GM18511 (cell line): ENCODE measurements at regions not wholly inside any gene's neighbourhood (a gene's known extent, or its start where the extent isn't known, plus 50 kb on each side); places are given as distances from the start of the nearest gene placed in this dataset.
"Not testable (repeated sequence)": the region's sequence is repeated elsewhere in the genome, so short reads cannot be mapped to it uniquely, and the experiment has no call there.

Experiments used
- ATAC-seq: cut with Tn5 transposase; IDR thresholded peaks from one replicate; pipeline ENCODE4 v1.9.1; 2021; ENCODE audit warnings: mild to moderate bottlenecking, moderate library complexity; ENCODE audit not compliant: unreplicated experiment

DNA sequence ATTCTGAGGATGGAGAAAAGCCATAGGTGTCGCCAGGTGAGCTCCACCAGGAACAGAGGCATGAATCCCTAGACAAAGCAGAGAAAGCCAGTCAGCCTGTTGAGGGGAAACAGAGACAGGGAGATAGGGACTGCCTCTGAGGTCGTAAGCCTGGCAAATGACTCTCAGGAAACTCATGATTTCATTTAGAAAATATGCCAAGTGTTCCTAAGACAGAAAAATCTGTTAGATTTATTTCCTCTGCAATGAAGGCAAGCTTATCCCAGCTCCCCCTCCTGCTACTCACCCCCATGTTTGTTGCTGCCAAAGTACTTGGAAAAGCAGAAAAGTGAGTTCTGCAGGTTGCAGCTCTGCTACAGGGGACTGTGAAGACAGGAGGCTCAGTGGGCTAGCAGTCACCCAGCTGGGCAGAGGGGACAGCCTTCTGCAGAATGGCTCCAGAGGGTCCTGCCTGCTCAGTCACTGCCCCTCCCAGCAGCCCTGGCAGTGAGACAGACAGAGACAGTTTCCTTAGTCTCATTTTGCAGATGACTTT lies 184.3 kb downstream of the ADRA2A start:
- no peak for ATAC-seq

DNA sequence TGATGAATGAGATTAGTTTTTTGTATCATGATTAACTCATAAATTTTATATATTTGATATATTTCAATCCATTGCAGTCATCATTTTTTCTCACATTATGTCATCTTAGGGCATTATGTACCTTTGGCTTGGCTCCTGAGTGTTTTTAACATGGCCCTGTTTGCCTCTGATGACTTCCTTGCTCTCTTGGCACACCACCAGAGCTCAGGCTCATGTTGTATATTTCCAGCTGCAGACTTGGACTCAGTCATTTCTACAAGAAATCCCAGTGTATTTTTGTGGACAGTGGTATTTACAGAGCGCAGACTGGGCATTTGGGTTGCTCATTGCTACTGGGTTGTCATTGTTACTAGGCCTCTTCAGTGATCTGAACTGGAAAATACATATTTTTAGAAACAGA lies 188.5 kb downstream of the ADRA2A start:
- ATAC-seq: no peak

DNA sequence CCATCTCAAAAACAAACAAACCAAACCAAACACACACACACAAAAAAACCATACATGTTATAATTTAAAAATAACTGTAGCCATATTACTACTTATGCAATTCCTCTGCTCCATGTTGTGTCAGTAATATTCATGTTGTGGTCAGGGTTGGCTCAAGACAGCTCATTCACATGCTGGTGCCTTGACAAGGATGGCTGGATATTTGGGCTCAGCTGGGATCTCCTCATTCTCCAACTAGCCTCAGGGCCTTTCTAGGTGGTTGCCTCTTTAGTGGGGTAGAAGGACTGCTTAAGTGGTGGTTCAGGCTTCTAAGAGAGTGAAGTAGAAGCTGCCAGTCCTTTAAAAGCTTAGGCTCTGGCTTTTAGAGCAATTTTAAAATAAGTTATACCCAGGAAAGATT lies 189.3 kb downstream of the ADRA2A start:
- no peak for ATAC-seq

DNA sequence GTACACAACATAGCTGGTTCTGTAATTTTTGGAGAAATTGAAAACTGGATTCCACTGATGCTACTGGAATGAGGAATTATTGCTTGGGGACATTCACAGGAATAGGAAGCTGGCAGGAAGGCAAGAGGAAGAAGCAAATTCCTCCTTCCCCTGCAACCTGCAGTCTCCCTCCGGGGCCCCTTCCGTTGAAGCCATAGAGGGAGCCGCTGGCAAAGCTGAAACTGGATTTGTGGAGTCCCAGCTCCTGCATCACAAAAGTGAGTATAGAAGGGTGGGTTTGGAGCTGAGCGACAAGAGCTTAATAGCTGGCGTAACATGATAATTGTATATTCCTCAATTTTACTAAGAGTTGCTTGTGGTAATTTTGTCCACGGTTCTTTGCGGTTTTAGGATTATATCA lies 190.8 kb downstream of the ADRA2A start:
- ATAC-seq: no peak

DNA sequence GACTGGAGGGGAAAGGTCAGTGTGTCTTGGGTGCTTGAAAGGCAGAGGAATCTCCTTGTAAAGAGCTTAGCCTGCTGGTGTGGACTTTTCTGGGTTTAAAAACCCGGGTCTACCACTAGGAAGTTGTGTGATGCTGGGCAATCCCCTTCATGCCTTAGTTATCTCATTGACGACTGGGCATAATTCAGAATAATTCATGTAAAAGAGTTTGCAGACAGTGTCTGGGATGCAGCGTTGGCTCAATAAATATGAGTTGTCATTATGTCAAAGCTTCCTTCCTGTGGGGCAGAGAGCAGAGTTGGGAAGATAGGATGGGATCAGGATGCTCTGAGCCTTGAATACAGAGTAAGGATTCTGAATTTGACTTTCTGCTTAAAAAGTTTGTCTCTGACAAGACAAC lies 196.4 kb downstream of the ADRA2A start:
- ATAC-seq: no peak

DNA sequence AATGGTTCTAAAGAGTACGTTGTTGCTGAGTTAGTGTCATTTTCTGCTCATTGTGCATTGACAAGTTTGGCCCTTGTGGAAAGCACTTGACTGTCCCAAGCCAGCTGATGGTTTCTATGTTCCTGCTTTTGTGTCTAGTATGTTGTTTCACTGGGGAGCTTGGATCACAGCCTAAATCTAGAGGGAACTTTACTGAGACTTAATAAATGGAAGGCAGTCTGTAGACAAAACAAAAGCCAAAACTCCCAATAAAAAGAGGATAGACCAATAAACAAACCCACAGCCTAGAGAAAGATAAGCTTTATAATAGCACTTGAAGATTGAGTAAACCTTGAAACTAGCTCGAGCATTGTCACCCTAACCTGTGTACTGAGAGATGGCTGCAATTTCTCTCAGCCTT lies 196.8 kb downstream of the ADRA2A start:
- ATAC-seq: no peak

DNA sequence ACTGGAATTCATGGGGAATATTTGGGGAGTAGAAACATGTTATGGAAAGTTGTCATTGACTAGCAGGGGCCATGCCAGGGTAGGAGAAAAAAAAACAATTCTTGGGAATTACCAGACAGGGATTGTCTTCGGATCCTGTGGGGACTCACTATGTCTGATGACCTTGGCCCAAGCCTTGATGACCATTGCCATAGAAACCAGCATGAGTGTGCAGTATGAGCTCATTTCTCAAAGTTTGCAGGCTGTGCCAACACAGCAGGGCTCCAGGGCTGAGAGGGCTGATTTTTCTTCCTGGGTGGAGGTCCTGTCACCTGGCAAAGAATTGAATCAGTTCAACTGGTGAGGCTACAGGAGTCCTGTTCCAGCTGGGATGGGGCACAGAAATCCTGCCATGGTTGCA lies 198.3 kb downstream of the ADRA2A start:
- ATAC-seq: no peak

DNA sequence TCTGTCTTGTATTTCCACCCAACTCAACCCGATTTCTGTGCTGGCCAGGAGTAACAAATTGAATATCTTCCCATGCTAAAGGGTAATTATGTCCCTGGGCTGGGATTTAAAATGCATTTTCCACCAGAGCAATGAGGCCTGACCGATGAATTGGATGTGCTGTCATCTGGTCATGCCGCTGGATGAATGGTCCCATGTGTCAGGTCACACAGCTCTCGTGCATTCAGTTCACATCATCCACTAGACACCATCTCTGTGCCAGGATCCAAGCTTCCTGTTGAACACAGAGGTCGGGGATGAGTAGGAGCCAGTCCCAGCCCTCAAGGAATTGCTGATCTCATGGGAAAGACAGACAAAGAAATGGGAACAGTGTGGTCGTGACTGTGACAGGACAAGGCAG lies 200.8 kb downstream of the ADRA2A start:
- no peak for ATAC-seq

DNA sequence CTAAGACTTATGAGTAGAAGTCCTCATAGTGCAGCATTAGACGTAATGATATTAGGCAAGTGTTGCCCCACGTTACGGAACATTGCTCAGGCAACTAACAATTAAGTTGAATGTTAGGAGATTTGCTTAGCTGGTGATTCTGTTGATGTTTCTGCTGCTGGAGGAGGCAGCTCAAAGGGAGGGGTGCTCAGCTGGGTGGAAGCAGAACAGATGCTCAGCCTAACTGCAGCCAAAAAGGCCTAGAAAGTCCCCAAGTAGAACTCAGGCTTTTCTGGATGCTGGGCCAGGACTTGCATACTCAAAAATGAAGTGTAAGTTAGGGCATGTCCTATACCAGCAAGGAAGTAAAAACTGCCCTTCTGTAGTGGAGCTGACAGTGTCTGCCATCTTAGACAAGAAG lies 201.4 kb downstream of the ADRA2A start:
- no peak for ATAC-seq

DNA sequence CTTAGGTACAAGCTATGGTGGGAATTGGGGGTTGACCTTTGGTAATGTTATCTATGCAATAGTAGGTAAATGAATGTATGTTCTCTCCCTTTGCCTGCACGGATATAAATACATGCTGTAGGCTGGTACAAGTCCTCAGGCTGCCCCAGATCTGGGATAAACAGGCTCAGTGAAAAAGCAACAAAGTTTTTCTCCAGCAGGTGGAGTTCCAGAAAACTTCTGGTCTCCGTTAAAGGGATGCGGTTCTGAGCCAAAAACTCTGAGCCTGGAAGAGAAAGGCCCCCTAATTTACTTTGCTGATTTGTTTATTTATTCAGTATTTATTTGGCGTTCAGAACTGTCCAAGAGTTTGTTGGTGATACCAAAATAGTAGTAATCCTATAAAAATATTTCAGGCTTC lies 204.7 kb downstream of the ADRA2A start:
- no peak for ATAC-seq

DNA sequence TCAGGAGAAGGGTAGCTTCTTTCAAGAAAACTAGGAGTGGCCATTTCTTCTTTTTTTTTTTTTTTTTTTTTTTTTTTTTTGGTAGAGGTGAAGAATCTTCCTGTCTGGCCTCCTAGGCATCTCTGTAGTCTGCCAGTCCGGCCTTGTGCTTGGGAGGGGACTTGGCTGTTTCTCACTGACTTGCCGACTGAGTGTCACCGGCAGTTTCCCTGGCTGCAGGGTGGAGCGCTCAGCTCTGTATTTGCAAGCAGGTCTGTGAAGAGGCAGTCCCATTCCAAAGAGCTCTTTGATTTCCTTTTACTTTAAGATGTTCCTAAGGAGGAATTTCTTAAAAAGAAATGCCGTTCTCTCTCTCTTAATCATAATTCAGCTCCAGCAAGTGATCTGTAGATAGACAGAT lies 212.6 kb downstream of the ADRA2A start:
- ATAC-seq: no peak

DNA sequence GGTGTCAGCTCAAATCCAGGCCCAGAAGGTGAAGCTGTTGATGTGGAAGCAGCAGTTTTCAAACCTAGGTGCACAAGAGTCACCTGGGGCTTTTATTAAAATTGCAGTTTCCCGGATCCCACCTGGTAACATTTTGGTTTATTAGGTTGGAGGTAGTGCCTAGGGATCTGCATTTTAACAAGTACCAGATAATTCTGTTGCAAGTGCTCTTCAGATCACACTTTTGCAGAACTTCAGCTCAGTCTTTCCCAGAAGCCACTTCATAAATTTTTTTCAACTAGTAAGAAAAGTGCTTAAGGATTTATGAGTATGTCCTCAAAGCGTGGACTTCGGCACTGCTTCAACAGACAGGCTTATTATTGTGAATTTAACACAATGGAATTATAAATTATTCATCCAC lies 213.8 kb downstream of the ADRA2A start:
- ATAC-seq: no peak

DNA sequence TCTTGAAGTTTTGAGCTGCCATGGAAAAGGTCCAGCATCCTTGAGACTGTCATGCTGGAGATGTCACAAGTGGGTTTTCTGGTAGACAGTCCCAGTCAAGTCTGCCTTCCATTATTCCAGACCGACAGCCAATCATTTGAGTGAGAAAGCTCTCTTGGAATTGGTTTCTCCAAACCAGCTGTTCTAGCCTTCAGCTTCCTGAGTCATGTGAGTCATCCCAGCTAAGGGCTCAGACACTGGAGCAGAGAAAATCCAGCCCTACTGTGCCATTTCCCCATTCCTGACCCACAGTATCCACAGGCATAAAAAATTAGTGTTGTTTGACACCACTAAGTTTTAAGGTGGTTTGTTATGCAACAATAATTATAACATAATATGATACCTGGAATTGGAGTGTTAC lies 219.0 kb downstream of the ADRA2A start:
- ATAC-seq: no peak

DNA sequence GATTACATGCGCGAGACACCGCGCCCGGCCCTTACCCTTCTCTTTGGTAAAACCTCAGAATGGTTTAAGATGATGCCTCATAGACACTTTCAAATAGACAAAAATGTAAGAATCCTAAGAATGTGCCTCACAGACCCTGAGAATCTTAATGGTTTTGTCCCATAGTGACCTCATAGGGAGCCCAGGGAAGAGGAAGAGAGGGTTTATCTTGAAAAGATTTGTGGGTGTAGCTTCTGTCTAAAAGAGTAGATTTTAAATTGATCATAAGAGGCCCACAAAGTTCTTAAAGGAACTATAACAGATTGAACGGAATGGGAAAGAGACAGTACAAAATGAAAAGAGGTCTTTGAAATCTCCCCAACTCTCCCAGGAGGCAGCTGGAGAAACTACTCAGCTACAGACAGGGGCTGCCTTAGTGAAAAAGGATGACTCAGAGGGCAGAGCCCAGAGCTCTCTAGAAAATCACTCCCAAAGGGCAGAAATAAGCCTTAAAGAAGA lies 220.6 kb downstream of the ADRA2A start:
- no peak for ATAC-seq

DNA sequence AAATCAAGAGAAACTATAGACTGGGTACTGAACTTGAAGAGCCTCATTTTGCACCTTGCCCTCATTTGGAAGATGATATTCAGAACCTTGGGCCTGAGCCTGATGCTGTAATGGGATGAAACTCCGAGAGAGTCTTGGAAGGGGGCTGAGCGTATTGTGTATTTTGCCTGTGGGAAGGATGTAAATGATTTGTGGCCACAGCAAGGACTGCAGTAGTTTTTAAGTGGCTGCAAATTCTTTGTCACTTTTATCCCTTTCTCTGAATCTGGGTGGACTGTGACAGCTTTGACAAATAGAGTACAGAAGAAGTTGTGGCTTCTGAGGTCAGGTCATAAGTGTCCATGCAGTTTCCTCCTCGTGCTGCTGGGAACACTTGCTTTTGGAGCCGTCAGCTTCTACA lies 221.2 kb downstream of the ADRA2A start:
- ATAC-seq: no peak

DNA sequence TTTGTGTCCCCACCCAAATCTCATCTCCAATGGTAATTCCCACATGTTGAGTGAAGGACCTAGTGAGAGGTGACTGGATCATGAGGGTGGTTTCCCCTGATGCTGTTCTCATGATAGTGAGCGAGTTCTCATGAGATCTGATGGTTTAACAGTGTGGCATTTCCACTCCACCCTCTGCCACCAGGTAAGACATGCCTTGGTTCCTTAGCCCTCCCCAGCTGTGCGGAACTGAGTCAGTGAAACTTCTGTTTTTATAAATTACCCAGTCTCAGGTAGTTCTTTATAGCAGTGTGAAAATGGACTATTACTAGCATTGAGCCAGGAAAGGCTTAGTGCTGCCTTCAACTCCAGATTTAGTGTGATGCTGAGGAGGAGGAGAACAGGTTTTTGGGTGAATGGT lies 222.2 kb downstream of the ADRA2A start:
- ATAC-seq: no peak

DNA sequence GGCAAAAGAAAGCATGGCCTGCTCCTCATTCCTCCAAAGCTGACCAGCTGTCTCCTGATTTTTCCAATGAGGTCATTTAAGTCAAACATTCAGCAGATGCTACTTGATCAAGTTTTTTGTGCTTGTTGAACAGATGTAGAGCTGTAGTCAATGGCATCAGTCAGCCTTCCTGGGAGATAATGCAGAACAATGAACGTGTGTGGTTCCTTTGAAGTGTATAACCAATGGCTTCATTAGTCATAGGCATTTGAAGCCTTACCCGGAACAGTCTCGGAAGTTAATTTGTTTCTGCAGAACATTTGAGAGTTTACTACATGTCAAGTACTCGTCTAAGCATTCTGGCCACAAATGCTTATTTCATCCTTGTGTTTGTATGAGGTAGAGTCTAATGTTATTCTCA lies 227.1 kb downstream of the ADRA2A start:
- no peak for ATAC-seq

DNA sequence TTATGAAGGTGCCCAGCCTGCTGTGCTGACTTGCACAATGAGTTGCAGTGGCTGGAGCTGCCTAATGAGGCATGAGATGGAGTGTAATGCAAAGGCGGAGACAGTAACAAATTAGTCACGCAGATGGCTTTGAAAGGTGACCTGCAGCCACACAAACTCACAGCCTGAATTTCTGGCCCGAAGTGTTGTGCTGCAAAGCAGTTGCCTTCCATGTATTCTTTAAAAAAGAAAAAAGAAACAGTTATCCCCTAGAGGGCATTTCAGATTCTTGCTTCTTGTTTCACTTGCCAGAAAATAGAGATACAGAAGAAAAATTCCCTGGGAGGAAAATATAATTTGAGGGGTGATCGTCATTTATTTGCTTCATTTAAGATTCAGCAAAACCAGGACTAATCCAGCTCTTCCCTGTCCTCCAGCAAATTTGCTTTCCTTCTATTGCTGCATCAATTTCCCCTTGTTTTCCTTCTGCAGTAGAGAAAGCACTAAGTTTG lies 239.9 kb downstream of the ADRA2A start:
- no peak for ATAC-seq

DNA sequence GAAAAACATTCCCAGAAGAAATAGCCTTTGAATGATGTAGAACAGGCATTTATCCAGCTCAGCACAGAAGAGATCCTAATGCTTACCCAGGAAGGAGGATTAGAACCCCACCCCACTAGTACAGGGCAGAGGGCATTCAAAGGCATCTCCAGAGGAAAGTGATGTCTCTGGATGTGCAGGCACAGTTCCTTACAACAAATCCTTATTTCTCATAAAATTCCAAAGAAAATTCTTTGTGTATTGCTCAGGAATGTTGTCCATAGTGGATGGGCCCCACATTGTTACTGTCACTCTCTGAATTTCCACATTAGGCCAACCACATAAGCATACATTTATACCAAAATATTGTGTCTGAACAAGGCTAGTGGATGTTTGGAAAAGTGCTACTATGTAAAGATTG lies 243.0 kb downstream of the ADRA2A start:
- no peak for ATAC-seq

DNA sequence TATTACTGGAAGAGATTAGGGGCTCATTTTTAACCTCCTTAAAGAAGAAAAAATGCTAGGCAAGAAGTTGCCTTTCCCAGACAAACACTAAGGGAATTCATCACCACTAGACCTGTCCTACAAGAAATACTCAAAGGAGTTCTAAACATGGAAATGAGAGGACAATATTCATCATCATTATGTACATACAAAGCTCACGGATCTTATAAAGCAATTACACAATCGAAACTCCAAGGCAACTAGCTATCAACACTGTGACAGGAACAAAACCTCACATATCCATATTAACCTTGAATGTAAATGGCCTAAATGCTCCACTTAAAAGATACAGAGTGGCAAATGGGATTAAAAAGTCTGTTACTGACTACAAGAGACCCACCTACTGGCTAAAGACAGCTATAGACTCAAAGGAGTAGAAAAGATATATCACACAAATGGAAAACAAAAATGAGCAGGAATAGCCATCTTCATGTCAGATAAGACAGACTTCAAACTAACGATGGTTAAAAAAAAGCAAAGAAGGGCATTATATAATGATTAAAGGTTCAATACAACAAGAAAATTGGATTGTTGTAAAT lies 246.6 kb downstream of the ADRA2A start:
- no peak for ATAC-seq

DNA sequence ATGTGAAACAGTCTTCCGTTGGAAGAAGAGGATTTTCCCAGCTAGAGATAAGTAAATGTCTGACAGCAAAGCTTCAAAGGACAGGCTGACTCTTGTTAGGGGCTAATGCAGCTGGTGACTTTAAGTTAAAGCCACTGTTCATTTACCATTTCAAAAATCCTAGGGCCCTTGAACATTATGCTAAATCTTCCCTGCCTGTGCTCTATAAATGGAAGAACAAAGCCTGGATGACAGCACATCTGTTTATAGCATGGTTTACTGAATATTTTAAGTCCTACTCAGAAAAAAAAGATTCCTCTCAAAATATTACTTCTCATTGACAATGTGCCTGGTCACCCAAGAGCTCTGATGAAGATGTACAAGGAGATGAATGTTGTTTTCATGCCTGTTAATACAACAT lies 255.3 kb downstream of the ADRA2A start:
- ATAC-seq: not testable (repeated sequence)

DNA sequence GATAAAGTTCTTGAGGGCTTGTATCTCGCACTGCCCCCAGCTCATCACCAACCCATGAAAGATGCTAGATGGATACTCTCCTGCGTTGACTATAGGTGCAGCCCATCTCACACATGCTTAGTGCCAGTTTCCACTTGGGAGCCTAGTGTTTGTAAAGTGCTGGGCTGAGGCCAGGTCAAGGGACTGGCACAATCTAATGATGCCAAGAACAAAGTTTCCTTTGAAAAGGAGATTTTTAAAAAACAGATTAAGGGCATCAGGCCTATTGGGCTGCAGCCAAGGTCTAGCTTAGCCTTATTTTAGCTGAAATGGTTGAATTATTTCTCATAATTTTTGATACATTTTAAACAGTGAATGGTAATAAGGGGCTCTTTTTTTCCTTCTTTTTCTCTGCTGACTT lies 259.0 kb downstream of the ADRA2A start:
- ATAC-seq: no peak

DNA sequence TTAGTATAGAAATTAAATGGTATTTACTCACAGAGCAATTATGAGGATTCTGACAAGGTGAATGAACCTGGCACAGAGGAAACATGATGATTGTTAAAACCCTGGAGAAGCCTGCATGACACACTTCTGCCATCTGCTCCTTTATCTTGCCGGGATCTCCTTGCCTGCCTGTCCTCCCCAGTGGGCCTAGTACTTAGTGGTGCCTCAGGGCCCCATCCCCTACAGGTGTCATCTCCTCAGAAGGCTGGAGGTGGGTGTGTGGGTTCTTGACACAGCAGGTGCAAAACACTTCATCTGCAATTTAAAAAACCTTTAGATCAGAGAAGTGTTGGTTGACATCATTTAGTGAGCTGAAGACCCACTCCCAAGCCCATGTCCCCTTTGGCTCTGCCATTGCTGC lies 261.2 kb downstream of the ADRA2A start:
- ATAC-seq: peak; percentile 14
